HepG2 (cell line): ENCODE measurements at regions not wholly inside any gene's neighbourhood (a gene's known extent, or its start where the extent isn't known, plus 50 kb on each side); places are given as distances from the start of the nearest gene placed in this dataset.

ENCODE experiments used
- ATAC-seq: fragments of 200-7000 bp; cut with Tn5 transposase; 3 replicates; pipeline ENCODE4 v1.9.1; 2020; ENCODE audit warnings: mild to moderate bottlenecking, moderate library complexity
- BruUV-seq: library from RNA; stranded (reverse); fragments of 400-500 nt; replicated peaks from 2 replicates; lab custom pipeline; 2021; lab: Mats Ljungman, UMichigan
- CTCF ChIA-PET: fragments of 300-600 bp; formaldehyde crosslinking; extraction: SDS; loops from one replicate; lab custom pipeline; 2021; ENCODE audit warnings: low total read pairs, inconsistent platforms, low intra/inter-chr PET ratio; lab: Yijun Ruan, JAX
- POLR2A ChIA-PET: fragments of 350-600 bp; sonication (Branson Sonifier 250); formaldehyde crosslinking; loops from one replicate; lab custom pipeline; 2020; ENCODE audit warnings: antibody characterized with exemption, inconsistent platforms; lab: Yijun Ruan, JAX
- DNase-seq: peaks from one replicate; pipeline ENCODE4 v3.0.0-alpha.2; 2015; ENCODE audit warnings: low spot score
- FAIRE-seq: peaks from 3 replicates; lab custom pipeline; 2011; peaks lifted over from hg19 to GRCh38; lab: Jason Lieb, UNC
- H2AFZ ChIP-seq: one replicate; pipeline ENCODE4 v1.6.1; 2011; ENCODE audit warnings: low read length, inconsistent platforms
- H3K27ac ChIP-seq: fragments of 300-600 bp; 3 replicates; pipeline ENCODE4 v1.8.0; 2011; ENCODE audit warnings: mixed run types, mild to moderate bottlenecking, mixed read lengths, low read length, inconsistent platforms; ENCODE audit not compliant: insufficient read depth; ENCODE audit errors: extremely low read length
- H3K27me3 ChIP-seq, 2 experiments: fragments of 200-600 bp in 1 of 2; 2 replicates in 1 of 2; 3 replicates in 1 of 2; pipeline versions ENCODE4 v1.6.0 to v1.8.0; 2011; ENCODE audit warnings: low read length in 2 of 2, mild to moderate bottlenecking in 2 of 2, moderate library complexity in 2 of 2, inconsistent platforms in 1 of 2; ENCODE audit not compliant: insufficient read depth in 2 of 2, control insufficient read depth in 1 of 2
- H3K36me3 ChIP-seq, 2 experiments: fragments of 200-600 bp in 1 of 2; replicated peaks in 1 of 2; 2 replicates in 1 of 2; 3 replicates in 1 of 2; pipeline versions ENCODE4 v1.5.1 to v1.8.0; 2011; ENCODE audit warnings: low read length in 2 of 2, inconsistent platforms in 1 of 2; ENCODE audit not compliant: insufficient read depth in 2 of 2, control insufficient read depth in 1 of 2
- H3K4me1 ChIP-seq: 2 replicates; pipeline ENCODE4 v1.5.1; 2012; ENCODE audit warnings: low read length, inconsistent platforms; ENCODE audit not compliant: insufficient read depth
- H3K4me2 ChIP-seq: 2 replicates; pipeline ENCODE4 v1.6.0; 2011; ENCODE audit warnings: low read depth, low read length, inconsistent platforms
- H3K4me3 ChIP-seq, 3 experiments: fragments of 200-600 bp in 1 of 3; sonication (generic), shearing (Covaris generic) in 1 of 3; replicated peaks in 1 of 3; 2 replicates each; pipeline ENCODE4 v1.5.1; 2011 to 2016; ENCODE audit warnings: low read length in 3 of 3, inconsistent platforms in 2 of 3, low read depth in 2 of 3, mild to moderate bottlenecking in 2 of 3, control low read depth in 1 of 3, mixed read lengths in 1 of 3; ENCODE audit not compliant: insufficient read depth in 1 of 3
- H3K79me2 ChIP-seq: one replicate; pipeline ENCODE4 v1.6.1; 2011; ENCODE audit warnings: low read length, inconsistent platforms; ENCODE audit not compliant: insufficient read depth
- H3K9ac ChIP-seq: 2 replicates; pipeline ENCODE4 v1.6.0; 2011; ENCODE audit warnings: mild to moderate bottlenecking, low read depth, low read length, inconsistent platforms; ENCODE audit not compliant: insufficient read depth
- H3K9me3 ChIP-seq: 2 replicates; pipeline ENCODE4 v1.5.1; 2012; ENCODE audit warnings: mild to moderate bottlenecking, low read length
- H4K20me1 ChIP-seq: 2 replicates; pipeline ENCODE4 v1.6.0; 2011; ENCODE audit warnings: inconsistent platforms, mild to moderate bottlenecking, low read length, moderate library complexity; ENCODE audit not compliant: insufficient read depth
- CBX2 ChIP-seq, 2 experiments: fragments of 200-600 bp in 1 of 2; sonication (generic); formaldehyde crosslinking in 1 of 2; IDR thresholded peaks; 2 replicates each; pipeline versions ENCODE4 v1.7.0 to v1.8.1; 2018 to 2022; ENCODE audit warnings: low read depth in 2 of 2, low read length in 1 of 2, mild to moderate bottlenecking in 1 of 2, missing genetic modification reagents in 1 of 2
- FOXJ3 ChIP-seq: sonication (generic); formaldehyde crosslinking; IDR thresholded peaks from 2 replicates; pipeline ENCODE4 v1.4.0; 2020; ENCODE audit warnings: missing genetic modification reagents, mild to moderate bottlenecking, borderline replicate concordance
- JDP2 ChIP-seq: sonication (generic); formaldehyde crosslinking; IDR thresholded peaks from 2 replicates; pipeline ENCODE4 v1.8.1; 2022; ENCODE audit warnings: missing genetic modification reagents, borderline replicate concordance
- KDM1A ChIP-seq: IDR thresholded peaks from 2 replicates; pipeline ENCODE4 v1.6.1; 2016; ENCODE audit warnings: missing compliant biosample characterization
- NCOA1 ChIP-seq: sonication (generic); formaldehyde crosslinking; IDR thresholded peaks from 2 replicates; pipeline ENCODE4 v1.9.0; 2021; ENCODE audit warnings: missing genetic modification reagents
- NFE2L2 ChIP-seq: fragments of 150-350 bp; IDR thresholded peaks from 2 replicates; pipeline ENCODE4 v1.6.1; 2014; ENCODE audit warnings: low read length
- NFKB2 ChIP-seq: sonication (generic); formaldehyde crosslinking; IDR thresholded peaks from 2 replicates; pipeline ENCODE4 v1.4.0; 2020; ENCODE audit warnings: missing genetic modification reagents, borderline replicate concordance
- NFYB ChIP-seq: sonication (generic); formaldehyde crosslinking; IDR thresholded peaks from 2 replicates; pipeline ENCODE4 v1.4.0; 2020; ENCODE audit warnings: missing genetic modification reagents
- RCOR2 ChIP-seq: IDR thresholded peaks from 2 replicates; pipeline ENCODE4 v1.6.1; 2016; ENCODE audit warnings: missing biosample characterization, missing genetic modification reagents
- ZNF549 ChIP-seq: sonication (generic); formaldehyde crosslinking; IDR thresholded peaks from 2 replicates; pipeline ENCODE4 v1.5.0; 2020; ENCODE audit warnings: missing genetic modification reagents
- ZNF749 ChIP-seq: sonication (generic); formaldehyde crosslinking; IDR thresholded peaks from 2 replicates; pipeline ENCODE4 v1.8.0; 2022; ENCODE audit warnings: mild to moderate bottlenecking, missing genetic modification reagents, moderate library complexity, borderline replicate concordance
- ZNF839 ChIP-seq: sonication (generic); formaldehyde crosslinking; IDR thresholded peaks from 2 replicates; pipeline ENCODE4 v1.4.0; 2020; ENCODE audit warnings: missing genetic modification reagents, mild to moderate bottlenecking, borderline replicate concordance
- WGBS: methylation state at CpG from one replicate; pipeline ENCODE4 v1.1.6; 2017; ENCODE audit warnings: low lambda C conversion rate; 5-methylcytosine and 5-hydroxymethylcytosine counted together
- in situ Hi-C: cut with HindIII; loops from 2 replicates; pipeline ENCODE4 v1.10.0; 2017; ENCODE audit warnings: low pct_unique_long_range_greater_than_20kb; ENCODE audit not compliant: extremely low pct_ligation_motif_present
- intact Hi-C: fragments of 100-400 bp; cut with micrococcal nuclease; formaldehyde crosslinking; loops from one replicate; pipeline ENCODE4 v1.10.0; 2022; ENCODE audit not compliant: unreplicated experiment
- TF ChIP-seq, protein P1 (sequence below): sonication (generic); formaldehyde crosslinking; IDR thresholded peaks from 2 replicates; pipeline ENCODE4 v1.4.0; 2020; ENCODE audit warnings: missing genetic modification reagents
- TF ChIP-seq, protein P2 (sequence below): sonication (generic); formaldehyde crosslinking; IDR thresholded peaks from 2 replicates; pipeline ENCODE4 v1.4.0; 2020; ENCODE audit warnings: missing genetic modification reagents
- TF ChIP-seq, protein P3 (sequence below): IDR thresholded peaks from 2 replicates; pipeline ENCODE4 v1.6.1; 2016; ENCODE audit warnings: mild to moderate bottlenecking

DNA sequence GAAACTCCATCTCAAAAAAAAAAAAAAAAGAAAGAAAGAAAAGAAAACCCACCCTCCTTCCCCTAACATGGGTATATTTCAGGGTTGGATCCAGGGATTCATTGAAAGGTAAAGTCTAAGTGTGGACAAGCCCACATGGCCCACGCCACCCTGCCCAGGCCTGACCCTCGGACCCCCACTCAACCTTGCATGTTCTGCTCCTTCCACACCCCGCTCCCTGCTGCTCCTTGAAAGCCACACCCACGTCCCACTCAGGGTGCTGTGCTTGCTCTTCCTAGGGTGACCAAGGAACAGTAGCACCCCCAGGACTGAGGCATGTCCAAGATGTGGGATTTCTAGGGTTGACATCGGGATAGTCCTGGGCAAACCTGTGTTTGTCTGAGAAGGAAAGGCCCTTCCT is 172.7 kb upstream of the MYCN start:
- 61% methylated on average over 5 of the region's 5 CpGs for WGBS
- POLR2A ChIA-PET = no interaction called here

More for the DNA sequence above, 172.7 kb upstream of the MYCN start:
- peaks cover 27% of the 10 kb centered on the region for H3K4me1 ChIP-seq
- no peaks in the 10 kb centered on the region for H3K79me2 ChIP-seq
- no peak overlapping the region for H2AFZ ChIP-seq
- H3K9ac ChIP-seq = no peak overlapping the region
- no peak overlapping the region for H3K27ac ChIP-seq
- TF ChIP-seq, protein P1, sequence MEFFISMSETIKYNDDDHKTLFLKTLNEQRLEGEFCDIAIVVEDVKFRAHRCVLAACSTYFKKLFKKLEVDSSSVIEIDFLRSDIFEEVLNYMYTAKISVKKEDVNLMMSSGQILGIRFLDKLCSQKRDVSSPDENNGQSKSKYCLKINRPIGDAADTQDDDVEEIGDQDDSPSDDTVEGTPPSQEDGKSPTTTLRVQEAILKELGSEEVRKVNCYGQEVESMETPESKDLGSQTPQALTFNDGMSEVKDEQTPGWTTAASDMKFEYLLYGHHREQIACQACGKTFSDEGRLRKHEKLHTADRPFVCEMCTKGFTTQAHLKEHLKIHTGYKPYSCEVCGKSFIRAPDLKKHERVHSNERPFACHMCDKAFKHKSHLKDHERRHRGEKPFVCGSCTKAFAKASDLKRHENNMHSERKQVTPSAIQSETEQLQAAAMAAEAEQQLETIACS (CRISPR knock-in tag) = no peak
- TF ChIP-seq NFYB (CRISPR knock-in tag) (no peak), NFE2L2 (no peak), NCOA1 (CRISPR knock-in tag) (no peak), KDM1A (no peak), RCOR2 (CRISPR knock-in tag) (no peak), NFKB2 (no peak), ZNF549 (no peak), FOXJ3 (no peak), CBX2 (IDR thresholded peaks at IDR 0.05; ENCODE audit: low read depth, low read length) (no peak), CBX2 (CRISPR knock-in tag; IDR thresholded peaks at IDR 0.05; ENCODE audit: low read depth) (no peak), ZNF749 (no peak), ZNF839 (CRISPR knock-in tag) (no peak), JDP2 (CRISPR knock-in tag) (no peak)
- TF ChIP-seq, protein P2, sequence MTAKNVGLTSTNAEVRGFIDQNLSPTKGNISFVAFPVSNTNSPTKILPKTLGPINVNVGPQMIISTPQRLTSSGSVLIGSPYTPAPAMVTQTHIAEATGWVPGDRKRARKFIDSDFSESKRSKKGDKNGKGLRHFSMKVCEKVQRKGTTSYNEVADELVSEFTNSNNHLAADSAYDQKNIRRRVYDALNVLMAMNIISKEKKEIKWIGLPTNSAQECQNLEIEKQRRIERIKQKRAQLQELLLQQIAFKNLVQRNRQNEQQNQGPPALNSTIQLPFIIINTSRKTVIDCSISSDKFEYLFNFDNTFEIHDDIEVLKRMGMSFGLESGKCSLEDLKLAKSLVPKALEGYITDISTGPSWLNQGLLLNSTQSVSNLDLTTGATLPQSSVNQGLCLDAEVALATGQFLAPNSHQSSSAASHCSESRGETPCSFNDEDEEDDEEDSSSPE = no peak
- TF ChIP-seq, protein P3, sequence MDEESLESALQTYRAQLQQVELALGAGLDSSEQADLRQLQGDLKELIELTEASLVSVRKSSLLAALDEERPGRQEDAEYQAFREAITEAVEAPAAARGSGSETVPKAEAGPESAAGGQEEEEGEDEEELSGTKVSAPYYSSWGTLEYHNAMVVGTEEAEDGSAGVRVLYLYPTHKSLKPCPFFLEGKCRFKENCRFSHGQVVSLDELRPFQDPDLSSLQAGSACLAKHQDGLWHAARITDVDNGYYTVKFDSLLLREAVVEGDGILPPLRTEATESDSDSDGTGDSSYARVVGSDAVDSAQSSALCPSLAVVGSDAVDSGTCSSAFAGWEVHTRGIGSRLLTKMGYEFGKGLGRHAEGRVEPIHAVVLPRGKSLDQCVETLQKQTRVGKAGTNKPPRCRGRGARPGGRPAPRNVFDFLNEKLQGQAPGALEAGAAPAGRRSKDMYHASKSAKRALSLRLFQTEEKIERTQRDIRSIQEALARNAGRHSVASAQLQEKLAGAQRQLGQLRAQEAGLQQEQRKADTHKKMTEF (CRISPR knock-in tag) = no peak
- CTCF ChIA-PET = no interaction called here
- FAIRE-seq = no peak
- H3K9me3 ChIP-seq = no peaks in the 10 kb centered on the region
- no peak overlapping the region for H3K4me3 ChIP-seq
- in situ Hi-C loops (no loop called here), intact Hi-C loops (no loop called here)
- DNase-seq = no peak
- ATAC-seq = no peak
- BruUV-seq = no TSS peak
- H4K20me1 ChIP-seq = peaks cover 19% of the 10 kb centered on the region; the same call in 1 of the 2 replicates
- peaks cover 22 to 96% of the 10 kb centered on the region in 2 experiments for H3K27me3 ChIP-seq
- no peaks in the 10 kb centered on the region for H3K36me3 ChIP-seq
- no peak overlapping the region for H3K4me2 ChIP-seq
